ENCODE measurements at regions not wholly inside any gene's neighbourhood (a gene's known extent, or its start where the extent isn't known, plus 50 kb on each side); places are given as distances from the start of the nearest gene placed in this dataset.
"Not testable (repeated sequence)": the region's sequence is repeated elsewhere in the genome, so short reads cannot be mapped to it uniquely, and the experiment has no call there.

GRCh38 chr4:22634541-22635181, 58.1 kb upstream of the GBA3 start:
- TF ChIP-seq CTCF (IDR thresholded peaks at IDR 0.05), result no peak
- no peak for TF ChIP-seq EZH2 (IDR thresholded peaks at IDR 0.05; ENCODE audit: borderline replicate concordance, insufficient read depth, low read depth, low read length, poor library complexity, severe bottlenecking)
- no peak overlapping the region for H3K27ac ChIP-seq (ENCODE audit: low read length in 2 of 2)
- no peak for ATAC-seq (ENCODE audit: low read depth)
- Mint-ChIP-seq H3K4me1 (no peaks in the 10 kb centered on the region), H3K4me3 (no peak overlapping the region), H3K27ac (no peak overlapping the region), H3K9me3 (ENCODE audit: insufficient read depth) (no peaks in the 10 kb centered on the region), H3K27me3 (no peaks in the 10 kb centered on the region)
- no peaks in the 10 kb centered on the region for H4K20me1 ChIP-seq (ENCODE audit: control insufficient read depth, insufficient read depth, low read length, poor library complexity, severe bottlenecking)
- H3K4me3 ChIP-seq (ENCODE audit: control extremely low read depth in 1 of 5, extremely low read depth in 1 of 5, insufficient read depth in 1 of 5, low read depth in 2 of 5, low read length in 4 of 5), result no peak overlapping the region
- no peak overlapping the region for H3K9ac ChIP-seq (ENCODE audit: low read length)
- peaks cover 0 to 7% (median 0%) of the 10 kb centered on the region in 3 donors for H3K9me3 ChIP-seq (ENCODE audit: control extremely low read depth in 1 of 3, control insufficient read depth in 2 of 3, insufficient read depth in 1 of 3, low read length in 2 of 3)
- no peaks in the 10 kb centered on the region for H3K27me3 ChIP-seq (replicated peaks in 1 of 4; ENCODE audit: control extremely low read depth in 1 of 4, control insufficient read depth in 3 of 4, insufficient read depth in 4 of 4, low read length in 3 of 4)
- intact Hi-C loops (cut with micrococcal nuclease), result no loop called here
- DNase-seq, result no peak
- H3K79me2 ChIP-seq (ENCODE audit: control insufficient read depth, insufficient read depth, low read length), result no peaks in the 10 kb centered on the region
- no peak overlapping the region for H2AFZ ChIP-seq (ENCODE audit: insufficient read depth, low read depth, low read length, poor library complexity, severe bottlenecking)
- ChIA-PET POLR2A (no interaction called here), CTCF (no interaction called here)
- 90% methylated on average over 69 of the region's 69 CpGs for WGBS (ENCODE audit: insufficient coverage)
- H3K4me2 ChIP-seq (replicated peaks; ENCODE audit: low read depth, low read length, poor library complexity, severe bottlenecking), result no peak overlapping the region
- no peaks in the 10 kb centered on the region for H3K36me3 ChIP-seq (replicated peaks in 1 of 2; ENCODE audit: control extremely low read depth in 1 of 2, control insufficient read depth in 1 of 2, extremely low read depth in 1 of 2, insufficient read depth in 2 of 2, low read length in 1 of 2)
- H3K4me1 ChIP-seq (ENCODE audit: control insufficient read depth in 2 of 2, insufficient read depth in 2 of 2, low read length in 2 of 2), result no peaks in the 10 kb centered on the region

- H3K36me3 ChIP-seq (replicated peaks in 1 of 2; ENCODE audit: control extremely low read depth in 1 of 2, control insufficient read depth in 1 of 2, extremely low read depth in 1 of 2, insufficient read depth in 2 of 2, low read length in 1 of 2); POLR2A ChIA-PET; ATAC-seq (ENCODE audit: low read depth); H3K9ac ChIP-seq (ENCODE audit: low read length); H3K4me3 ChIP-seq (ENCODE audit: control extremely low read depth in 1 of 5, extremely low read depth in 1 of 5, insufficient read depth in 1 of 5, low read depth in 2 of 5, low read length in 4 of 5); H3K4me1 ChIP-seq (ENCODE audit: control insufficient read depth in 2 of 2, insufficient read depth in 2 of 2, low read length in 2 of 2); H3K9me3 Mint-ChIP-seq (ENCODE audit: insufficient read depth); H3K27ac Mint-ChIP-seq; H2AFZ ChIP-seq (ENCODE audit: insufficient read depth, low read depth, low read length, poor library complexity, severe bottlenecking); CTCF ChIA-PET; H3K27ac ChIP-seq (ENCODE audit: low read length in 2 of 2); intact Hi-C loops (cut with micrococcal nuclease); H3K27me3 ChIP-seq (replicated peaks in 1 of 4; ENCODE audit: control extremely low read depth in 1 of 4, control insufficient read depth in 3 of 4, insufficient read depth in 4 of 4, low read length in 3 of 4); H3K4me1 Mint-ChIP-seq; H3K27me3 Mint-ChIP-seq; H3K4me3 Mint-ChIP-seq; DNase-seq; H3K4me2 ChIP-seq (replicated peaks; ENCODE audit: low read depth, low read length, poor library complexity, severe bottlenecking); H3K79me2 ChIP-seq (ENCODE audit: control insufficient read depth, insufficient read depth, low read length); H4K20me1 ChIP-seq (ENCODE audit: control insufficient read depth, insufficient read depth, low read length, poor library complexity, severe bottlenecking): not testable (repeated sequence)
- peaks cover 0 to 12% (median 1%) of the 10 kb centered on the region in 3 donors for H3K9me3 ChIP-seq (ENCODE audit: control extremely low read depth in 1 of 3, control insufficient read depth in 2 of 3, insufficient read depth in 1 of 3, low read length in 2 of 3)
- WGBS (ENCODE audit: insufficient coverage), result 100% methylated on average over 3 of the region's 4 CpGs
Observed at GRCh38 chr4:22635182-22635549, 57.6 kb upstream of the GBA3 start.
